Natural killer cell (primary cell): ENCODE measurements at regions not wholly inside any gene's neighbourhood (a gene's known extent, or its start where the extent isn't known, plus 50 kb on each side); places are given as distances from the start of the nearest gene placed in this dataset.

Source experiments
- ATAC-seq, 3 donors: fragments of 150-1000 bp in 2 of 3; fragments of 200-7000 bp in 1 of 3; cut with Tn5 transposase; 1 replicate in 1 of 3; 2 replicates in 2 of 3; pipeline ENCODE4 v1.10.0; 2021; ENCODE audit warnings: mild to moderate bottlenecking in 2 of 3, moderate library complexity in 2 of 3
- DNase-seq, 2 donors: peaks; one replicate each; pipeline versions ENCODE4 v3.0.0 to v3.0.0-alpha.2; 2013 to 2021; ENCODE audit warnings: mixed read lengths in 1 of 2
- H3K27ac ChIP-seq: one replicate; pipeline ENCODE4 v1.5.1; 2013; ENCODE audit warnings: mild to moderate bottlenecking, low read length
- H3K27me3 ChIP-seq: one replicate; pipeline ENCODE4 v1.6.1; 2013; ENCODE audit warnings: low read length; ENCODE audit not compliant: control insufficient read depth, insufficient read depth
- H3K36me3 ChIP-seq: one replicate; pipeline ENCODE4 v1.6.1; 2013; ENCODE audit warnings: low read length; ENCODE audit not compliant: control insufficient read depth, insufficient read depth
- H3K4me1 ChIP-seq: one replicate; pipeline ENCODE4 v1.6.1; 2013; ENCODE audit warnings: low read length; ENCODE audit not compliant: control insufficient read depth, insufficient read depth
- H3K4me3 ChIP-seq: one replicate; pipeline ENCODE4 v1.5.1; 2013; ENCODE audit warnings: low read length
- H3K9me3 ChIP-seq: one replicate; pipeline ENCODE4 v1.6.1; 2013; ENCODE audit warnings: low read length; ENCODE audit not compliant: control insufficient read depth, insufficient read depth
- H3K27ac Mint-ChIP-seq, 2 donors: one replicate each; pipeline ENCODE4 v1.8.0; 2022; ENCODE audit warnings: mild to moderate bottlenecking in 2 of 2, mixed read lengths in 2 of 2, moderate library complexity in 1 of 2
- H3K27me3 Mint-ChIP-seq, 2 donors: one replicate each; pipeline ENCODE4 v1.8.0; 2022; ENCODE audit warnings: low read depth in 2 of 2, mixed read lengths in 2 of 2
- H3K36me3 Mint-ChIP-seq: one replicate; pipeline ENCODE4 v1.8.0; 2022; ENCODE audit warnings: mixed read lengths
- H3K4me1 Mint-ChIP-seq, 2 donors: one replicate each; pipeline ENCODE4 v1.8.0; 2022; ENCODE audit warnings: mixed read lengths in 2 of 2
- H3K4me3 Mint-ChIP-seq: one replicate; pipeline ENCODE4 v1.8.0; 2022; ENCODE audit warnings: mild to moderate bottlenecking, moderate library complexity, mixed read lengths
- H3K9me3 Mint-ChIP-seq, 2 donors: one replicate each; pipeline ENCODE4 v1.8.0; 2022; ENCODE audit warnings: mixed read lengths in 2 of 2
- WGBS: methylation state at CpG from one replicate; pipeline ENCODE4 v1.1.7; 2013; ENCODE audit warnings: missing lambda C conversion rate; ENCODE audit not compliant: insufficient coverage; 5-methylcytosine and 5-hydroxymethylcytosine counted together
- intact Hi-C: fragments of 100-400 bp; cut with micrococcal nuclease; formaldehyde crosslinking; loops from one replicate; pipeline ENCODE4 v1.14.2; 2022
- TF ChIP-seq, protein P1 (sequence below): fragments of 200-600 bp; IDR thresholded peaks from one replicate; pipeline ENCODE4 v1.8.0; 2022; ENCODE audit warnings: antibody characterized with exemption

DNA sequence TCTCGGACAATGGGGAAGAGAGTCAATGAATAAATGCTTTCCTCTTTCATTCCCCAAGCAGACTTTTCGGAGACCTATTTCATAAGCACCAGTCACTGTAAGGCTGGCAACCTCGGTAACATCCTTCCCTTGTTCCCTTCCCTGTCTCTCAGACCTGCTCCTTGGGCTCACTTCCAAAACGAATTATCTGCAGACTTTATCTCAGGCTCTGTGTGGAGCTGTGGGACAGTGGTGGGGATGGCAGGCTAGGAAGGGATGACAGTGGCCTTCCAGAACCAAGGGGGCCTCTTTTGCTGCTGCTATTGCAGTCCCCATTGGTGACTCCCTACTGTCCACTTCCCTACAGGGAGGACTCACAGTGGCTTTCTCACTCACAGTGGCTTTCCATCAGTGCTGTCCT, 185.6 kb upstream of the MEX3C start:
- no peak for DNase-seq
- no peak for ATAC-seq
- TF ChIP-seq, protein P1, sequence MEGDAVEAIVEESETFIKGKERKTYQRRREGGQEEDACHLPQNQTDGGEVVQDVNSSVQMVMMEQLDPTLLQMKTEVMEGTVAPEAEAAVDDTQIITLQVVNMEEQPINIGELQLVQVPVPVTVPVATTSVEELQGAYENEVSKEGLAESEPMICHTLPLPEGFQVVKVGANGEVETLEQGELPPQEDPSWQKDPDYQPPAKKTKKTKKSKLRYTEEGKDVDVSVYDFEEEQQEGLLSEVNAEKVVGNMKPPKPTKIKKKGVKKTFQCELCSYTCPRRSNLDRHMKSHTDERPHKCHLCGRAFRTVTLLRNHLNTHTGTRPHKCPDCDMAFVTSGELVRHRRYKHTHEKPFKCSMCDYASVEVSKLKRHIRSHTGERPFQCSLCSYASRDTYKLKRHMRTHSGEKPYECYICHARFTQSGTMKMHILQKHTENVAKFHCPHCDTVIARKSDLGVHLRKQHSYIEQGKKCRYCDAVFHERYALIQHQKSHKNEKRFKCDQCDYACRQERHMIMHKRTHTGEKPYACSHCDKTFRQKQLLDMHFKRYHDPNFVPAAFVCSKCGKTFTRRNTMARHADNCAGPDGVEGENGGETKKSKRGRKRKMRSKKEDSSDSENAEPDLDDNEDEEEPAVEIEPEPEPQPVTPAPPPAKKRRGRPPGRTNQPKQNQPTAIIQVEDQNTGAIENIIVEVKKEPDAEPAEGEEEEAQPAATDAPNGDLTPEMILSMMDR = no peak
- 62% methylated on average over 4 of the region's 4 CpGs for WGBS
- Histone ChIP-seq H3K4me3 (no peak overlapping the region), H3K27me3 (no peaks in the 10 kb centered on the region), H3K9me3 (no peaks in the 10 kb centered on the region), H3K27ac (no peak overlapping the region), H3K4me1 (no peaks in the 10 kb centered on the region), H3K36me3 (no peaks in the 10 kb centered on the region)
- intact Hi-C loops = loop anchor here (10.0 kb wide), 1 partner anchor 558 kb away; the partner anchor contains the start of gene MRO
- Mint-ChIP-seq H3K9me3 (no peaks in the 10 kb centered on the region), H3K4me3 (no peak overlapping the region), H3K36me3 (no peaks in the 10 kb centered on the region), H3K27ac (no peak overlapping the region), H3K4me1 (peaks cover 0 to 7% of the 10 kb centered on the region in 2 donors), H3K27me3 (peaks cover 0 to 7% of the 10 kb centered on the region in 2 donors)

- intact Hi-C loops = loop anchor here (2.0 to 10.0 kb wide), 2 partner anchors 273 to 559 kb away; partner anchors contain the start of gene MRO
- H3K9me3 Mint-ChIP-seq = no peaks in the 10 kb centered on the region
- H3K36me3 Mint-ChIP-seq = no peaks in the 10 kb centered on the region
- peaks cover 0 to 7% of the 10 kb centered on the region in 2 donors for H3K4me1 Mint-ChIP-seq
- no peaks in the 10 kb centered on the region for H3K36me3 ChIP-seq
- H3K9me3 ChIP-seq = no peaks in the 10 kb centered on the region
- no peak for DNase-seq
- H3K27me3 ChIP-seq = no peaks in the 10 kb centered on the region
- H3K27ac Mint-ChIP-seq = no peak overlapping the region
- TF ChIP-seq, protein P1 = no peak
- ATAC-seq = peak in 1 of 3 donors; percentile 24
- no peak overlapping the region for H3K4me3 ChIP-seq
- no peak overlapping the region for H3K4me3 Mint-ChIP-seq
- H3K27me3 Mint-ChIP-seq = peaks cover 0 to 11% of the 10 kb centered on the region in 2 donors
- no peaks in the 10 kb centered on the region for H3K4me1 ChIP-seq
- WGBS = 82% methylated on average over 1 of the region's 1 CpG
- H3K27ac ChIP-seq = no peak overlapping the region
These were observed 186.2 kb upstream of the MEX3C start for GRCh38 chr18:51383711-51384110.

DNA sequence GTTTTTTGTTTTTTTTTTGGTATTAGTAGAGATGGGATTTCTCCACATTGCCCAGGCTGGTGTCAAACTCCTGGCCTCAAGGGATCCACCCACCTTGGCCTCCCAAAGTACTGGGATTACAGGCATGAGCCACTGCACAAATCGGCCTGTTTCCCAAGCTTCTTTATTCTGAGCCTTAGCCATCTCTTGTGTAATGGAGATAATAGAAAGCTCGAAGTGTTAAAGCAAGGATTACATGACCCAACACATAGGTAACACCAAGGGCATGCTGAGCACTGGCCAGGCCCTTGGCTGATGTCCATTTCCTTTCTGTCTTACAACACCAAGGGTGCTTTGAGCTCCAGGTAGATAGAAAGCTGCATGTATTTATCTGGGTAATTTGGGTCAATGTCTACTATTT, 187.8 kb upstream of the MEX3C start:
- WGBS = 44% methylated on average over 1 of the region's 2 CpGs
- no peak overlapping the region for H3K27ac ChIP-seq
- TF ChIP-seq, protein P1 = no peak
- no peaks in the 10 kb centered on the region for H3K36me3 Mint-ChIP-seq
- no peaks in the 10 kb centered on the region for H3K9me3 ChIP-seq
- no peaks in the 10 kb centered on the region for H3K4me1 ChIP-seq
- no peak overlapping the region for H3K4me3 Mint-ChIP-seq
- no peak overlapping the region for H3K4me3 ChIP-seq
- ATAC-seq (no peak), DNase-seq (no peak)
- H3K27me3 ChIP-seq = no peaks in the 10 kb centered on the region
- no peak overlapping the region for H3K27ac Mint-ChIP-seq
- no peaks in the 10 kb centered on the region for H3K36me3 ChIP-seq
- H3K27me3 Mint-ChIP-seq = peaks cover 0 to 11% of the 10 kb centered on the region in 2 donors
- H3K4me1 Mint-ChIP-seq = peaks cover 0 to 7% of the 10 kb centered on the region in 2 donors
- intact Hi-C loops = loop anchor here (2.0 to 10.0 kb wide), 2 partner anchors 274 to 560 kb away; partner anchors contain the start of gene MRO
- no peaks in the 10 kb centered on the region for H3K9me3 Mint-ChIP-seq

- intact Hi-C loops = no loop called here
- no peak for ATAC-seq
- no peaks in the 10 kb centered on the region for H3K27me3 ChIP-seq
These were observed 193.2 kb upstream of the MEX3C start for GRCh38 chr18:51390702-51391101.

More at GRCh38 chr18:51390702-51391101, 193.2 kb upstream of the MEX3C start:
- H3K27ac Mint-ChIP-seq = no peak overlapping the region
- no peak for DNase-seq
- no peaks in the 10 kb centered on the region for H3K4me1 Mint-ChIP-seq
- no peaks in the 10 kb centered on the region for H3K9me3 Mint-ChIP-seq
- H3K4me3 Mint-ChIP-seq = no peak overlapping the region
- Histone ChIP-seq H3K27ac (no peak overlapping the region), H3K4me3 (no peak overlapping the region), H3K4me1 (no peaks in the 10 kb centered on the region), H3K9me3 (no peaks in the 10 kb centered on the region), H3K36me3 (no peaks in the 10 kb centered on the region)
- TF ChIP-seq, protein P1 = no peak
- peaks cover 15 to 48% of the 10 kb centered on the region in 2 donors for H3K27me3 Mint-ChIP-seq
- no peaks in the 10 kb centered on the region for H3K36me3 Mint-ChIP-seq
- 81% methylated on average over 3 of the region's 3 CpGs for WGBS
